ENCODE measurements at regions not wholly inside any gene's neighbourhood (a gene's known extent, or its start where the extent isn't known, plus 50 kb on each side); places are given as distances from the start of the nearest gene placed in this dataset.
"Not testable (repeated sequence)": the region's sequence is repeated elsewhere in the genome, so short reads cannot be mapped to it uniquely, and the experiment has no call there.

- H3K4me1 ChIP-seq (ENCODE audit: control insufficient read depth in 2 of 2, insufficient read depth in 2 of 2, low read length in 1 of 2) = no peaks in the 10 kb centered on the region
- 50 to 63% methylated on average over 3 of the region's 3 CpGs for WGBS, 2 donors
- no peaks in the 10 kb centered on the region for H3K36me3 ChIP-seq (ENCODE audit: control insufficient read depth in 2 of 2, insufficient read depth in 2 of 2, low read length in 1 of 2)
- no peaks in the 10 kb centered on the region for H3K27me3 ChIP-seq (ENCODE audit: control insufficient read depth in 1 of 2, insufficient read depth in 2 of 2, low read length in 2 of 2)
- H3K4me3 ChIP-seq (ENCODE audit: low read depth in 1 of 2, low read length in 2 of 2) = no peak overlapping the region
- H3K9me3 ChIP-seq (ENCODE audit: control insufficient read depth in 2 of 2, insufficient read depth in 1 of 2, low read depth in 1 of 2, low read length in 1 of 2) = no peaks in the 10 kb centered on the region
- H3K27ac ChIP-seq (ENCODE audit: low read depth in 2 of 2, low read length in 1 of 2) = no peak overlapping the region
Observed at GRCh38 chr2:67760995-67761394, 301.8 kb downstream of the C1D start.

GRCh38 chr2:67771380-67771779, 291.4 kb downstream of the C1D start:
- 94 to 97% methylated on average over 3 of the region's 3 CpGs for WGBS, 2 donors
- no peaks in the 10 kb centered on the region for H3K27me3 ChIP-seq (ENCODE audit: control insufficient read depth in 1 of 2, insufficient read depth in 2 of 2, low read length in 2 of 2)

GRCh38 chr2:67772216-67773170, 290.3 kb downstream of the C1D start:
- Histone ChIP-seq H3K27ac (ENCODE audit: low read depth in 2 of 2, low read length in 1 of 2) (no peak overlapping the region), H3K4me1 (ENCODE audit: control insufficient read depth in 2 of 2, insufficient read depth in 2 of 2, low read length in 1 of 2) (no peaks in the 10 kb centered on the region), H3K9me3 (ENCODE audit: control insufficient read depth in 2 of 2, insufficient read depth in 1 of 2, low read depth in 1 of 2, low read length in 1 of 2) (no peaks in the 10 kb centered on the region), H3K4me3 (ENCODE audit: low read depth in 1 of 2, low read length in 2 of 2) (no peak overlapping the region), H3K27me3 (ENCODE audit: control insufficient read depth in 1 of 2, insufficient read depth in 2 of 2, low read length in 2 of 2) (no peaks in the 10 kb centered on the region), H3K36me3 (ENCODE audit: control insufficient read depth in 2 of 2, insufficient read depth in 2 of 2, low read length in 1 of 2) (no peaks in the 10 kb centered on the region)
- WGBS, 2 donors = 38 to 50% methylated on average over 9 of the region's 9 CpGs

More at GRCh38 chr2:67771380-67771779, 291.4 kb downstream of the C1D start:
- no peaks in the 10 kb centered on the region for H3K9me3 ChIP-seq (ENCODE audit: control insufficient read depth in 2 of 2, insufficient read depth in 1 of 2, low read depth in 1 of 2, low read length in 1 of 2)
- no peak overlapping the region for H3K27ac ChIP-seq (ENCODE audit: low read depth in 2 of 2, low read length in 1 of 2)
- no peak overlapping the region for H3K4me3 ChIP-seq (ENCODE audit: low read depth in 1 of 2, low read length in 2 of 2)
- no peaks in the 10 kb centered on the region for H3K4me1 ChIP-seq (ENCODE audit: control insufficient read depth in 2 of 2, insufficient read depth in 2 of 2, low read length in 1 of 2)
- no peaks in the 10 kb centered on the region for H3K36me3 ChIP-seq (ENCODE audit: control insufficient read depth in 2 of 2, insufficient read depth in 2 of 2, low read length in 1 of 2)

- 83 to 86% methylated on average over 3 of the region's 3 CpGs for WGBS, 2 donors
- Histone ChIP-seq H3K4me1 (ENCODE audit: control insufficient read depth in 2 of 2, insufficient read depth in 2 of 2, low read length in 1 of 2) (no peaks in the 10 kb centered on the region), H3K4me3 (ENCODE audit: low read depth in 1 of 2, low read length in 2 of 2) (no peak overlapping the region), H3K9me3 (ENCODE audit: control insufficient read depth in 2 of 2, insufficient read depth in 1 of 2, low read depth in 1 of 2, low read length in 1 of 2) (no peaks in the 10 kb centered on the region), H3K27ac (ENCODE audit: low read depth in 2 of 2, low read length in 1 of 2) (no peak overlapping the region), H3K36me3 (ENCODE audit: control insufficient read depth in 2 of 2, insufficient read depth in 2 of 2, low read length in 1 of 2) (no peaks in the 10 kb centered on the region), H3K27me3 (ENCODE audit: control insufficient read depth in 1 of 2, insufficient read depth in 2 of 2, low read length in 2 of 2) (no peaks in the 10 kb centered on the region)
Observed at GRCh38 chr2:67773851-67774250, 289.0 kb downstream of the C1D start.

GRCh38 chr2:67776276-67776675, 286.5 kb downstream of the C1D start:
- Histone ChIP-seq H3K9me3 (ENCODE audit: control insufficient read depth in 2 of 2, insufficient read depth in 1 of 2, low read depth in 1 of 2, low read length in 1 of 2) (no peaks in the 10 kb centered on the region), H3K27ac (ENCODE audit: low read depth in 2 of 2, low read length in 1 of 2) (no peak overlapping the region), H3K4me1 (ENCODE audit: control insufficient read depth in 2 of 2, insufficient read depth in 2 of 2, low read length in 1 of 2) (no peaks in the 10 kb centered on the region), H3K4me3 (ENCODE audit: low read depth in 1 of 2, low read length in 2 of 2) (no peak overlapping the region), H3K27me3 (ENCODE audit: control insufficient read depth in 1 of 2, insufficient read depth in 2 of 2, low read length in 2 of 2) (no peaks in the 10 kb centered on the region), H3K36me3 (ENCODE audit: control insufficient read depth in 2 of 2, insufficient read depth in 2 of 2, low read length in 1 of 2) (no peaks in the 10 kb centered on the region)
- WGBS, 2 donors = 75 to 76% methylated on average over 2 of the region's 2 CpGs

GRCh38 chr2:67777010-67777409, 285.8 kb downstream of the C1D start:
- no peaks in the 10 kb centered on the region for H3K27me3 ChIP-seq (ENCODE audit: control insufficient read depth in 1 of 2, insufficient read depth in 2 of 2, low read length in 2 of 2)
- H3K36me3 ChIP-seq (ENCODE audit: control insufficient read depth in 2 of 2, insufficient read depth in 2 of 2, low read length in 1 of 2) = no peaks in the 10 kb centered on the region
- 84 to 86% methylated on average over 1 of the region's 1 CpG for WGBS, 2 donors

GRCh38 chr2:67777836-67778429, 284.9 kb downstream of the C1D start:
- 96% methylated on average over 1 of the region's 1 CpG for WGBS, 2 donors
- Histone ChIP-seq H3K4me1 (ENCODE audit: control insufficient read depth in 2 of 2, insufficient read depth in 2 of 2, low read length in 1 of 2) (no peaks in the 10 kb centered on the region), H3K27ac (ENCODE audit: low read depth in 2 of 2, low read length in 1 of 2) (no peak overlapping the region), H3K36me3 (ENCODE audit: control insufficient read depth in 2 of 2, insufficient read depth in 2 of 2, low read length in 1 of 2) (no peaks in the 10 kb centered on the region), H3K27me3 (ENCODE audit: control insufficient read depth in 1 of 2, insufficient read depth in 2 of 2, low read length in 2 of 2) (no peaks in the 10 kb centered on the region), H3K4me3 (ENCODE audit: low read depth in 1 of 2, low read length in 2 of 2) (no peak overlapping the region), H3K9me3 (ENCODE audit: control insufficient read depth in 2 of 2, insufficient read depth in 1 of 2, low read depth in 1 of 2, low read length in 1 of 2) (no peaks in the 10 kb centered on the region)

More at GRCh38 chr2:67777010-67777409, 285.8 kb downstream of the C1D start:
- H3K4me1 ChIP-seq (ENCODE audit: control insufficient read depth in 2 of 2, insufficient read depth in 2 of 2, low read length in 1 of 2) = no peaks in the 10 kb centered on the region
- H3K27ac ChIP-seq (ENCODE audit: low read depth in 2 of 2, low read length in 1 of 2) = no peak overlapping the region
- no peaks in the 10 kb centered on the region for H3K9me3 ChIP-seq (ENCODE audit: control insufficient read depth in 2 of 2, insufficient read depth in 1 of 2, low read depth in 1 of 2, low read length in 1 of 2)
- no peak overlapping the region for H3K4me3 ChIP-seq (ENCODE audit: low read depth in 1 of 2, low read length in 2 of 2)

- H3K27ac ChIP-seq (ENCODE audit: low read depth in 2 of 2, low read length in 1 of 2); H3K4me3 ChIP-seq (ENCODE audit: low read depth in 1 of 2, low read length in 2 of 2); H3K36me3 ChIP-seq (ENCODE audit: control insufficient read depth in 2 of 2, insufficient read depth in 2 of 2, low read length in 1 of 2); H3K4me1 ChIP-seq (ENCODE audit: control insufficient read depth in 2 of 2, insufficient read depth in 2 of 2, low read length in 1 of 2); H3K27me3 ChIP-seq (ENCODE audit: control insufficient read depth in 1 of 2, insufficient read depth in 2 of 2, low read length in 2 of 2); H3K9me3 ChIP-seq (ENCODE audit: control insufficient read depth in 2 of 2, insufficient read depth in 1 of 2, low read depth in 1 of 2, low read length in 1 of 2): not testable (repeated sequence)
- 72 to 77% methylated on average over 5 of the region's 5 CpGs for WGBS, 2 donors
Observed at GRCh38 chr2:67780841-67781240, 282.0 kb downstream of the C1D start.

GRCh38 chr2:67782443-67782842, 280.4 kb downstream of the C1D start:
- Histone ChIP-seq H3K36me3 (ENCODE audit: control insufficient read depth in 2 of 2, insufficient read depth in 2 of 2, low read length in 1 of 2) (no peaks in the 10 kb centered on the region), H3K4me3 (ENCODE audit: low read depth in 1 of 2, low read length in 2 of 2) (no peak overlapping the region), H3K27ac (ENCODE audit: low read depth in 2 of 2, low read length in 1 of 2) (no peak overlapping the region), H3K4me1 (ENCODE audit: control insufficient read depth in 2 of 2, insufficient read depth in 2 of 2, low read length in 1 of 2) (no peaks in the 10 kb centered on the region), H3K27me3 (ENCODE audit: control insufficient read depth in 1 of 2, insufficient read depth in 2 of 2, low read length in 2 of 2) (no peaks in the 10 kb centered on the region), H3K9me3 (ENCODE audit: control insufficient read depth in 2 of 2, insufficient read depth in 1 of 2, low read depth in 1 of 2, low read length in 1 of 2) (no peaks in the 10 kb centered on the region)
- 51 to 71% methylated on average over 4 of the region's 4 CpGs for WGBS, 2 donors

Data from esophagus (tissue), 2 donors.